ENCODE measurements at regions not wholly inside any gene's neighbourhood (a gene's known extent, or its start where the extent isn't known, plus 50 kb on each side); places are given as distances from the start of the nearest gene placed in this dataset.

GRCh38 chr2:235295831-235296230, 198.0 kb upstream of the AGAP1 start:
- TF ChIP-seq CTCF (IDR thresholded peaks at IDR 0.05; ENCODE audit: low read depth, low read length, poor library complexity, severe bottlenecking) (no peak), EZH2phosphoT487 (IDR thresholded peaks at IDR 0.05; ENCODE audit: borderline replicate concordance, low read length) (no peak)

All from DOHH2 (cell line).